GM12878 (cell line): ENCODE measurements at regions not wholly inside any gene's neighbourhood (a gene's known extent, or its start where the extent isn't known, plus 50 kb on each side); places are given as distances from the start of the nearest gene placed in this dataset.

Source experiments
- ATAC-seq: fragments of 200-7000 bp; cut with Tn5 transposase; 3 replicates; pipeline ENCODE4 v1.9.1; 2020; ENCODE audit warnings: mild to moderate bottlenecking, moderate library complexity
- BruUV-seq: library from RNA; stranded (reverse); fragments of 400-500 nt; replicated peaks from 2 replicates; lab custom pipeline; 2021; lab: Mats Ljungman, UMichigan
- CTCF ChIA-PET: fragments of 300-600 bp; sonication (Branson Sonifier 250); formaldehyde crosslinking; extraction: SDS; loops from one replicate; lab custom pipeline; 2021; ENCODE audit warnings: inconsistent platforms; lab: Yijun Ruan, JAX
- POLR2A ChIA-PET: fragments of 350-600 bp; formaldehyde crosslinking; extraction: SDS; loops from one replicate; lab custom pipeline; 2021; ENCODE audit warnings: inconsistent platforms; lab: Charles Lee
- RAD21 ChIA-PET: fragments of 300-600 bp; sonication (Branson Sonifier 250); formaldehyde crosslinking; loops from one replicate; lab custom pipeline; 2023; ENCODE audit warnings: antibody characterized with exemption; ENCODE audit not compliant: unreplicated experiment; lab: Charles Lee
- SMC1A ChIA-PET: fragments of 300-600 bp; sonication (Branson Sonifier 250); formaldehyde crosslinking; loops from one replicate; lab custom pipeline; 2023; ENCODE audit not compliant: unreplicated experiment, uncharacterized antibody; lab: Charles Lee
- DNase-seq: peaks from one replicate; pipeline ENCODE4 v3.0.0-alpha.2; 2011; ENCODE audit warnings: low read depth, low spot score
- FAIRE-seq: peaks from 3 replicates; lab custom pipeline; 2011; peaks lifted over from hg19 to GRCh38; lab: Jason Lieb, UNC
- H2AFZ ChIP-seq: 2 replicates; pipeline ENCODE4 v1.6.0; 2011; ENCODE audit warnings: low read depth, low read length, control low read depth; ENCODE audit not compliant: control insufficient read depth
- H3K27ac ChIP-seq: 2 replicates; pipeline ENCODE4 v1.5.1; 2011; ENCODE audit warnings: control low read depth; ENCODE audit not compliant: control insufficient read depth, insufficient read depth
- H3K27me3 ChIP-seq, 2 experiments: replicated peaks in 1 of 2; 2 replicates each; pipeline versions ENCODE4 v1.6.0 to v1.6.1; 2011; ENCODE audit warnings: low read length in 1 of 2; ENCODE audit not compliant: control insufficient read depth in 2 of 2, insufficient read depth in 2 of 2
- H3K36me3 ChIP-seq, 2 experiments: 2 replicates each; pipeline ENCODE4 v1.5.1; 2011; ENCODE audit warnings: low read length in 1 of 2; ENCODE audit not compliant: control insufficient read depth in 2 of 2, insufficient read depth in 2 of 2
- H3K4me1 ChIP-seq: 2 replicates; pipeline ENCODE4 v1.6.1; 2011; ENCODE audit warnings: mild to moderate bottlenecking, low read length, moderate library complexity, mixed read lengths; ENCODE audit not compliant: control insufficient read depth, insufficient read depth
- H3K4me2 ChIP-seq: 2 replicates; pipeline ENCODE4 v1.6.0; 2011; ENCODE audit warnings: control low read depth; ENCODE audit not compliant: control insufficient read depth, insufficient read depth
- H3K4me3 ChIP-seq: fragments of 200-600 bp; sonication (generic); 2 replicates; pipeline ENCODE4 v1.5.1; 2016
- H3K79me2 ChIP-seq: 2 replicates; pipeline ENCODE4 v1.6.0; 2011; ENCODE audit warnings: low read length; ENCODE audit not compliant: control insufficient read depth, insufficient read depth
- H3K9ac ChIP-seq: 2 replicates; pipeline ENCODE4 v1.8.0; 2011; ENCODE audit warnings: low read length, control low read depth, mixed read lengths; ENCODE audit not compliant: control insufficient read depth, insufficient read depth
- H3K9me3 ChIP-seq: replicated peaks from 3 replicates; pipeline ENCODE4 v1.5.1; 2011; ENCODE audit warnings: mild to moderate bottlenecking, low read length; ENCODE audit not compliant: control insufficient read depth, insufficient read depth
- H4K20me1 ChIP-seq: 2 replicates; pipeline ENCODE4 v1.6.0; 2011; ENCODE audit not compliant: control insufficient read depth, insufficient read depth
- BACH1 ChIP-seq: fragments of 450-650 bp; IDR thresholded peaks from 2 replicates; pipeline ENCODE4 v1.6.1; 2017; ENCODE audit warnings: mild to moderate bottlenecking, borderline replicate concordance
- BCL3 ChIP-seq: IDR thresholded peaks from 2 replicates; pipeline ENCODE4 v1.6.1; 2011; ENCODE audit warnings: borderline replicate concordance, low read depth, mild to moderate bottlenecking, moderate library complexity, low read length; ENCODE audit not compliant: insufficient read depth, poor library complexity, severe bottlenecking
- CBX3 ChIP-seq: fragments of 200-600 bp; sonication (generic); IDR thresholded peaks from 2 replicates; pipeline ENCODE4 v1.6.1; 2016; ENCODE audit warnings: low read depth, borderline replicate concordance
- FOXM1 ChIP-seq: IDR thresholded peaks from 2 replicates; pipeline ENCODE4 v1.6.1; 2012; ENCODE audit warnings: low read depth, mild to moderate bottlenecking, inconsistent platforms, low read length, moderate library complexity
- JUND ChIP-seq: IDR thresholded peaks from 2 replicates; pipeline ENCODE4 v1.6.1; 2012; ENCODE audit warnings: low read depth, mild to moderate bottlenecking, low read length, improper control_type of control experiment, moderate library complexity
- MYB ChIP-seq: fragments of 150-350 bp; IDR thresholded peaks from 2 replicates; pipeline ENCODE4 v1.6.1; 2014; ENCODE audit warnings: mild to moderate bottlenecking, low read depth, low read length, borderline replicate concordance
- NKRF ChIP-seq: fragments of 450-650 bp; conservative IDR thresholded peaks from 2 replicates; pipeline ENCODE4 v1.6.1; 2017; ENCODE audit warnings: mild to moderate bottlenecking, moderate library complexity
- PKNOX1 ChIP-seq: fragments of 450-650 bp; IDR thresholded peaks from 2 replicates; pipeline ENCODE4 v1.6.1; 2016; ENCODE audit warnings: mild to moderate bottlenecking
- RB1 ChIP-seq: fragments of 450-650 bp; formaldehyde crosslinking; IDR thresholded peaks from 2 replicates; pipeline ENCODE4 v1.6.1; 2017; ENCODE audit warnings: mild to moderate bottlenecking, borderline replicate concordance
- RELB ChIP-seq: fragments of 450-650 bp; IDR thresholded peaks from 2 replicates; pipeline ENCODE4 v1.6.1; 2017; ENCODE audit warnings: low read depth, mild to moderate bottlenecking, moderate library complexity
- RUNX3 ChIP-seq: IDR thresholded peaks from 2 replicates; pipeline ENCODE4 v1.6.1; 2012; ENCODE audit warnings: low read length, inconsistent platforms
- STAT3 ChIP-seq: IDR thresholded peaks from 2 replicates; pipeline ENCODE4 v1.6.1; 2011; ENCODE audit warnings: low read depth, low read length, improper control_type of control experiment
- TCF12 ChIP-seq: IDR thresholded peaks from 2 replicates; pipeline ENCODE4 v1.6.1; 2011; ENCODE audit warnings: low read depth, mild to moderate bottlenecking, low read length
- TCF3 ChIP-seq: IDR thresholded peaks from 2 replicates; pipeline ENCODE4 v1.6.1; 2012; ENCODE audit warnings: low read depth, mild to moderate bottlenecking, low read length, borderline replicate concordance; ENCODE audit not compliant: insufficient read depth
- ZBTB4 ChIP-seq: fragments of 450-650 bp; formaldehyde crosslinking; IDR thresholded peaks from 2 replicates; pipeline ENCODE4 v1.4.0; 2022; ENCODE audit warnings: mild to moderate bottlenecking, moderate library complexity
- ZSCAN29 ChIP-seq: fragments of 450-650 bp; IDR thresholded peaks from 2 replicates; pipeline ENCODE4 v1.6.1; 2017; ENCODE audit warnings: mild to moderate bottlenecking, moderate library complexity
- WGBS: methylation state at CpG from one replicate; pipeline ENCODE4 v1.1.6; 2016; ENCODE audit warnings: low lambda C conversion rate; ENCODE audit not compliant: insufficient replicate concordance, insufficient coverage; ENCODE audit errors: missing lambda C conversion rate; 5-methylcytosine and 5-hydroxymethylcytosine counted together
- in situ Hi-C: fragments of 300-500 bp; cut with MboI; formaldehyde crosslinking; loops from 9 replicates; pipeline ENCODE4 v1.14.3; 2018; ENCODE audit warnings: mixed read lengths
- intact Hi-C: fragments of 100-400 bp; cut with micrococcal nuclease; formaldehyde crosslinking; loops from one replicate; pipeline ENCODE4 v1.14.2; 2022; ENCODE audit not compliant: unreplicated experiment

GRCh38 chr14:100454437-100454836 is 131.3 kb downstream of the SLC25A47 start:
- in situ Hi-C loops (no loop called here), intact Hi-C loops (no loop called here)
- DNase-seq, result no peak
- no peak for TF ChIP-seq STAT3
- no peak for TF ChIP-seq NKRF
- no peak for TF ChIP-seq BCL3
- TF ChIP-seq BACH1, result no peak
- TF ChIP-seq TCF3, result no peak
- TF ChIP-seq RELB, result no peak
- no peak for TF ChIP-seq CBX3
- no peak for TF ChIP-seq MYB
- no peak for TF ChIP-seq TCF12
- no peak for TF ChIP-seq RB1
- no peak for TF ChIP-seq RUNX3
- no peak for TF ChIP-seq ZBTB4 (CRISPR knock-in tag)
- TF ChIP-seq JUND, result no peak
- TF ChIP-seq ZSCAN29, result no peak
- TF ChIP-seq FOXM1, result no peak
- no peak for TF ChIP-seq PKNOX1
- no peaks in the 10 kb centered on the region for H3K4me1 ChIP-seq
- no peak for ATAC-seq
- no peaks in the 10 kb centered on the region for H3K9me3 ChIP-seq
- H3K9ac ChIP-seq, result no peak overlapping the region
- SMC1A ChIA-PET, result interaction anchor here (2.6 kb wide), 1 partner anchor 14 kb away, joined by 6 read pairs; no protein-coding TSS in a partner anchor
- no peaks in the 10 kb centered on the region for H3K79me2 ChIP-seq
- BruUV-seq, result no TSS peak
- H2AFZ ChIP-seq, result no peak overlapping the region
- RAD21 ChIA-PET, result no interaction called here
- no peaks in the 10 kb centered on the region for H4K20me1 ChIP-seq
- H3K27me3 ChIP-seq, result no peaks in the 10 kb centered on the region
- CTCF ChIA-PET, result no interaction called here
- H3K36me3 ChIP-seq, result no peaks in the 10 kb centered on the region
- FAIRE-seq, result no peak
- H3K4me2 ChIP-seq, result no peak overlapping the region
- no peak overlapping the region for H3K27ac ChIP-seq
- POLR2A ChIA-PET, result no interaction called here
- no peak overlapping the region for H3K4me3 ChIP-seq
- 42% methylated on average over 1 of the region's 1 CpG for WGBS
